ENCODE measurements at regions not wholly inside any gene's neighbourhood (a gene's known extent, or its start where the extent isn't known, plus 50 kb on each side); places are given as distances from the start of the nearest gene placed in this dataset.

DNA sequence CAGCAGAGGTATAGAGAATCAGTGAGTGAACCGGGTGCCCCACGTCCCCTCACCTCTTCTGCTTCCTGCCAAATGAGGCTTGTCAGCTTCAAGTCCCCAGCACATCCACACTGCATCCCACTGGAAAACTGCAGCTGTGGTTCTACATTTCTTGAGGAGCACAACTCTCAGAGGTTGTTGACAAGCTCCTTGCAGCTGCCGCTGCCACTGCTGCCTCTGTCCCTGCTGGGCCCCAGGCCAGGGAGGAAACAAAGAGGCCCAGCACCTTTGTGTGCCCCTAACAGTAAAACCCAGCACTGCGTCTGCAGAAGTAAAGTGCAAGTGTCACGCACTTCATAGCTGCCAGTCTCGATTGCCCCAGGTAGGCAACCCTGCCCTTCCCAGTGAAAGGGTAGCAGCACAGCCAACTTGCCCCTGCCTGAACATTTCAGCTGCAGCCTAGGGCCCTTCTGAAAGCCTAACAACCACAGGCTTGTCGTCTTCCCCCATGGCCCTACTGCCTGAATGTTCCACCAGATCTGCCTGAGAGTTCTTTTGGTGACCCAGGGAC, 1162.1 kb upstream of the USP15 start:
- DNase-seq (ENCODE audit: extremely low spot score, unreplicated experiment), result no peak
- Mint-ChIP-seq H3K27ac (no peak overlapping the region), H3K4me1 (ENCODE audit: unreplicated experiment) (no peaks in the 10 kb centered on the region), H3K4me3 (no peak overlapping the region), H3K27me3 (no peaks in the 10 kb centered on the region), H3K9me3 (no peaks in the 10 kb centered on the region), H3K36me3 (no peaks in the 10 kb centered on the region)
- TF ChIP-seq, protein P1, sequence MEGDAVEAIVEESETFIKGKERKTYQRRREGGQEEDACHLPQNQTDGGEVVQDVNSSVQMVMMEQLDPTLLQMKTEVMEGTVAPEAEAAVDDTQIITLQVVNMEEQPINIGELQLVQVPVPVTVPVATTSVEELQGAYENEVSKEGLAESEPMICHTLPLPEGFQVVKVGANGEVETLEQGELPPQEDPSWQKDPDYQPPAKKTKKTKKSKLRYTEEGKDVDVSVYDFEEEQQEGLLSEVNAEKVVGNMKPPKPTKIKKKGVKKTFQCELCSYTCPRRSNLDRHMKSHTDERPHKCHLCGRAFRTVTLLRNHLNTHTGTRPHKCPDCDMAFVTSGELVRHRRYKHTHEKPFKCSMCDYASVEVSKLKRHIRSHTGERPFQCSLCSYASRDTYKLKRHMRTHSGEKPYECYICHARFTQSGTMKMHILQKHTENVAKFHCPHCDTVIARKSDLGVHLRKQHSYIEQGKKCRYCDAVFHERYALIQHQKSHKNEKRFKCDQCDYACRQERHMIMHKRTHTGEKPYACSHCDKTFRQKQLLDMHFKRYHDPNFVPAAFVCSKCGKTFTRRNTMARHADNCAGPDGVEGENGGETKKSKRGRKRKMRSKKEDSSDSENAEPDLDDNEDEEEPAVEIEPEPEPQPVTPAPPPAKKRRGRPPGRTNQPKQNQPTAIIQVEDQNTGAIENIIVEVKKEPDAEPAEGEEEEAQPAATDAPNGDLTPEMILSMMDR (conservative IDR thresholded peaks at IDR 0.05), result no peak

DNA sequence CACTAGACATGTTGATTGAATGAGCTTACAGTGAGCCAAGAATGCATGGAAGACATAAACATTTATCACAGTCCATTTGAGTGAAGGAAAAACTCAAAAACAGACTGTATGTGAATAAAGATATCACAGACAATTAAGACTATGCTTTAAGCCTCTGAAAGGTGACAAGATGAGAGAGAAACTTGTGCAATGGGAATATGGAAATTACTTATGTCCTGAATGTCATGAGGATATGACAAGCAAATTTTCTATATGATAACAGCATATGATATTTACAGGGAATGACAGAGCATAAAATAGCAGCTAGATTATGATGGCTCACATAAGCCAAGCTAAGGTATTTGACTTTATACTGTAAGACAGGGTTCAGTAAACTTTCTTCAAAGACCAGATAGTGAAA, 1153.1 kb upstream of the USP15 start:
- Mint-ChIP-seq H3K27me3 (no peaks in the 10 kb centered on the region), H3K9me3 (no peaks in the 10 kb centered on the region), H3K36me3 (no peaks in the 10 kb centered on the region), H3K27ac (no peak overlapping the region), H3K4me1 (ENCODE audit: unreplicated experiment) (no peaks in the 10 kb centered on the region), H3K4me3 (no peak overlapping the region)
- DNase-seq (ENCODE audit: extremely low spot score, unreplicated experiment), result no peak
- TF ChIP-seq, protein P1 (conservative IDR thresholded peaks at IDR 0.05), result no peak

DNA sequence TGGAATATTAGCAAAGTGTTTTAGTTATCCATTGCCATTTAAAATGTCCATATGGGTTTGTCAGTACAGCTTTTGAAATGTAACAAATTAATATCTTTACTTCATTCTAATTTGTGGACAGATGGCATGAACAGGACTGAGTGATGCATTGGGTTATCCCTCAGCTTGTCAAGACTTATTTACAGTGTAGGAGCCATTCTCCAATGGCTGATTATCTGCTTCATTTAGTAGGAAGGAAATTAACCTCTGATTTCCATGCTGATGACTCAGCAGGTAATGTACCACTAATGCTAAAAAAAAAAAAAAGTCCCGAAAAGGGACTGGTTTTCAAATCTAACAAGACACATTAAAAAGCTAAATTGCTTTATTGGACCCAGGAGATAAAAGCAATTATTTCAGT, 1149.0 kb upstream of the USP15 start:
- H3K27ac Mint-ChIP-seq, result no peak overlapping the region
- no peaks in the 10 kb centered on the region for H3K36me3 Mint-ChIP-seq
- H3K27me3 Mint-ChIP-seq, result no peaks in the 10 kb centered on the region
- H3K4me3 Mint-ChIP-seq, result no peak overlapping the region
- H3K4me1 Mint-ChIP-seq (ENCODE audit: unreplicated experiment), result no peaks in the 10 kb centered on the region
- no peak for DNase-seq (ENCODE audit: extremely low spot score, unreplicated experiment)
- no peaks in the 10 kb centered on the region for H3K9me3 Mint-ChIP-seq
- TF ChIP-seq, protein P1 (conservative IDR thresholded peaks at IDR 0.05), result no peak

DNA sequence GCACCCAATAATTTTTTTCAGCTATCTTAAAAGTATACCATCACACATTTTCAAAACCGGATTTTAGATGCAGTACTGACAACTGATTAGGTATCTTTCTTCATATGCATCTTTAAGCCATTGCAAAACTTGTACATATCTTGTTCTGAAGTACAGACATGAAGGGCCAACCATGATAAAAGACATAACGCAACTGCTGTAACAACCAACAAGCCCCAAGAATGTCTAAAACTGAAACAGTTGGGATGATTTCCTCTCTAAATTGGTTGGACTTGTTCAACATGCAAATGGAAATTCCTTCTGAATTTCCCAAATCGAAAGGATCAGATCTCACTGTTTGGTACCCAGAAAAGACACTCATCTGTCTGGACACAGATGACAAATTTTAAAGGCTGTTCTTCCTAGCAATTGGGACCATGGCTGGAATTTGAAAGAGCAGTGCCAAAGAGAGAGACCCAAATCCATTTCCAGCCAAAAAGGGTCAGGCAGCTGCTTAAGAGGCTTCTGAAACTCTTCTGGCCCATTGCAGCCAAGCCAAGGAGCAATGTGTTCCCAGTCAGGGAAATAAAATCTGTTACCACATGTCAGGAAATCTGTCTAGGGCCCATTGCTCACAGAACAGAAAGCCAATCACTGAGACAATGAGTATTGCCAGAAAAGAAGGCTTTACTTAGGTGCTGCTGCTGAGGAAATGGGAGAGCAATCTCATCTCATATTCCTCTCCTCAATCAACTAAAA, 1122.4 kb upstream of the USP15 start:
- H3K27ac Mint-ChIP-seq, result no peak overlapping the region
- TF ChIP-seq, protein P1 (conservative IDR thresholded peaks at IDR 0.05), result no peak
- no peaks in the 10 kb centered on the region for H3K9me3 Mint-ChIP-seq
- H3K4me1 Mint-ChIP-seq (ENCODE audit: unreplicated experiment), result no peaks in the 10 kb centered on the region
- no peaks in the 10 kb centered on the region for H3K27me3 Mint-ChIP-seq
- H3K36me3 Mint-ChIP-seq, result no peaks in the 10 kb centered on the region
- no peak for DNase-seq (ENCODE audit: extremely low spot score, unreplicated experiment)
- H3K4me3 Mint-ChIP-seq, result no peak overlapping the region

DNA sequence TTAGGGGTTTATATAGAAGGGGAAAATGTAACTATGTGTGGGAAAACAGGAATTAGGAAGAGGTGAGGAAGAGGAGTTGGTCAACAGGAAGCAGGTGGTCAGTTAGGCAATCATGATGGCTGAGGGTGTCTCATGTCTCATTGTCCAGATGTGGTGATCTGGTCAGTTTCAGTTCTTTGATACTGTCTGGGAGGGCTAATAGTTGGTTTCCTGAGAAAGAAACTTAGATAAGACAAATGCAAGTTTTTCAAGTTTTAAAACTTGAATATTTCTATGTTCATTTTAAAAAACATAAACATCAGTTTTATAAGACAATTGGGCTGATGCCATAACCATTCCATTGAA, 1121.8 kb upstream of the USP15 start:
- Mint-ChIP-seq H3K9me3 (no peaks in the 10 kb centered on the region), H3K4me3 (no peak overlapping the region), H3K27ac (no peak overlapping the region), H3K4me1 (ENCODE audit: unreplicated experiment) (no peaks in the 10 kb centered on the region), H3K36me3 (no peaks in the 10 kb centered on the region), H3K27me3 (no peaks in the 10 kb centered on the region)
- TF ChIP-seq, protein P1 (conservative IDR thresholded peaks at IDR 0.05), result no peak
- DNase-seq (ENCODE audit: extremely low spot score, unreplicated experiment), result no peak
